ENCODE measurements at regions not wholly inside any gene's neighbourhood (a gene's known extent, or its start where the extent isn't known, plus 50 kb on each side); places are given as distances from the start of the nearest gene placed in this dataset.

GRCh38 chr4:90057091-90057490, 70.1 kb upstream of the CCSER1 start:
- Histone ChIP-seq H3K9me3 (ENCODE audit: low read length) (no peaks in the 10 kb centered on the region), H3K27ac (ENCODE audit: low read length) (no peak overlapping the region), H3K9ac (ENCODE audit: low read length) (no peak overlapping the region), H3K9me2 (ENCODE audit: insufficient read depth, low read length) (no peaks in the 10 kb centered on the region), H2AFZ (ENCODE audit: low read depth, low read length) (no peak overlapping the region), H3K79me2 (replicated peaks; ENCODE audit: insufficient read depth, low read length) (no peaks in the 10 kb centered on the region), H3K4me2 (ENCODE audit: low read length) (no peak overlapping the region), H3F3A (ENCODE audit: insufficient read depth, low read length, poor library complexity, severe bottlenecking) (no peaks in the 10 kb centered on the region), H3K27me3 (ENCODE audit: insufficient read depth, low read depth, low read length) (no peaks in the 10 kb centered on the region), H4K20me1 (ENCODE audit: insufficient read depth) (no peaks in the 10 kb centered on the region), H3K36me3 (ENCODE audit: insufficient read depth, low read length) (no peaks in the 10 kb centered on the region), H3K4me3 (ENCODE audit: low read length) (no peak overlapping the region)
- TF ChIP-seq EP300 (conservative IDR thresholded peaks at IDR 0.05; ENCODE audit: poor library complexity, severe bottlenecking) (no peak), MXI1 (conservative IDR thresholded peaks at IDR 0.05; ENCODE audit: poor library complexity, severe bottlenecking) (no peak), TAF1 (IDR thresholded peaks at IDR 0.05; ENCODE audit: low read depth) (no peak)

- Histone ChIP-seq H3K9ac (ENCODE audit: low read length) (no peak overlapping the region), H3K27ac (ENCODE audit: low read length) (no peak overlapping the region), H3K9me2 (ENCODE audit: insufficient read depth, low read length) (no peaks in the 10 kb centered on the region), H3K79me2 (replicated peaks; ENCODE audit: insufficient read depth, low read length) (no peaks in the 10 kb centered on the region), H3F3A (ENCODE audit: insufficient read depth, low read length, poor library complexity, severe bottlenecking) (no peaks in the 10 kb centered on the region), H3K27me3 (ENCODE audit: insufficient read depth, low read depth, low read length) (no peaks in the 10 kb centered on the region), H3K36me3 (ENCODE audit: insufficient read depth, low read length) (no peaks in the 10 kb centered on the region), H2AFZ (ENCODE audit: low read depth, low read length) (no peak overlapping the region), H3K4me2 (ENCODE audit: low read length) (no peak overlapping the region), H3K9me3 (ENCODE audit: low read length) (no peaks in the 10 kb centered on the region), H3K4me3 (ENCODE audit: low read length) (no peak overlapping the region), H4K20me1 (ENCODE audit: insufficient read depth) (no peaks in the 10 kb centered on the region)
- TF ChIP-seq RAD21 (conservative IDR thresholded peaks at IDR 0.05) (no peak), POLR2AphosphoS5 (IDR thresholded peaks at IDR 0.05) (no peak), EZH2 (IDR thresholded peaks at IDR 0.05; ENCODE audit: borderline replicate concordance, insufficient read depth, low read length, poor library complexity, severe bottlenecking) (no peak), SMC3 (conservative IDR thresholded peaks at IDR 0.05; ENCODE audit: poor library complexity) (no peak), TAF1 (IDR thresholded peaks at IDR 0.05; ENCODE audit: low read depth) (no peak), CTCF (IDR thresholded peaks at IDR 0.05; ENCODE audit: poor library complexity, severe bottlenecking) (no peak), EP300 (conservative IDR thresholded peaks at IDR 0.05; ENCODE audit: poor library complexity, severe bottlenecking) (no peak), REST (IDR thresholded peaks at IDR 0.05; ENCODE audit: borderline replicate concordance) (no peak), MXI1 (conservative IDR thresholded peaks at IDR 0.05; ENCODE audit: poor library complexity, severe bottlenecking) (no peak)
Observed at GRCh38 chr4:90060039-90060438, 67.2 kb upstream of the CCSER1 start.

GRCh38 chr4:90061881-90062280, 65.3 kb upstream of the CCSER1 start:
- no peak overlapping the region for H2AFZ ChIP-seq (ENCODE audit: low read depth, low read length)

More at GRCh38 chr4:90061881-90062280, 65.3 kb upstream of the CCSER1 start:
- TF ChIP-seq POLR2AphosphoS5 (IDR thresholded peaks at IDR 0.05) (no peak), CTCF (IDR thresholded peaks at IDR 0.05; ENCODE audit: poor library complexity, severe bottlenecking) (no peak)
- H3K9me2 ChIP-seq (ENCODE audit: insufficient read depth, low read length): no peaks in the 10 kb centered on the region
- H3F3A ChIP-seq (ENCODE audit: insufficient read depth, low read length, poor library complexity, severe bottlenecking): no peaks in the 10 kb centered on the region
- no peaks in the 10 kb centered on the region for H3K79me2 ChIP-seq (replicated peaks; ENCODE audit: insufficient read depth, low read length)
- H3K4me2 ChIP-seq (ENCODE audit: low read length): no peak overlapping the region
- H3K27me3 ChIP-seq (ENCODE audit: insufficient read depth, low read depth, low read length): no peaks in the 10 kb centered on the region
- no peak overlapping the region for H3K27ac ChIP-seq (ENCODE audit: low read length)
- no peaks in the 10 kb centered on the region for H4K20me1 ChIP-seq (ENCODE audit: insufficient read depth)
- no peaks in the 10 kb centered on the region for H3K9me3 ChIP-seq (ENCODE audit: low read length)
- no peak overlapping the region for H3K9ac ChIP-seq (ENCODE audit: low read length)
- H3K36me3 ChIP-seq (ENCODE audit: insufficient read depth, low read length): no peaks in the 10 kb centered on the region
- H3K4me3 ChIP-seq (ENCODE audit: low read length): no peak overlapping the region
